ENCODE measurements at regions not wholly inside any gene's neighbourhood (a gene's known extent, or its start where the extent isn't known, plus 50 kb on each side); places are given as distances from the start of the nearest gene placed in this dataset.

GRCh38 chr16:55145771-55146603 lies 178.0 kb upstream of the IRX6 start:
- FAIRE-seq (no peak), DNase-seq (ENCODE audit: insufficient read length, low spot score) (no peak)
- no peak for TF ChIP-seq POLR2A (IDR thresholded peaks at IDR 0.05; ENCODE audit: low read depth, low read length)

DNA sequence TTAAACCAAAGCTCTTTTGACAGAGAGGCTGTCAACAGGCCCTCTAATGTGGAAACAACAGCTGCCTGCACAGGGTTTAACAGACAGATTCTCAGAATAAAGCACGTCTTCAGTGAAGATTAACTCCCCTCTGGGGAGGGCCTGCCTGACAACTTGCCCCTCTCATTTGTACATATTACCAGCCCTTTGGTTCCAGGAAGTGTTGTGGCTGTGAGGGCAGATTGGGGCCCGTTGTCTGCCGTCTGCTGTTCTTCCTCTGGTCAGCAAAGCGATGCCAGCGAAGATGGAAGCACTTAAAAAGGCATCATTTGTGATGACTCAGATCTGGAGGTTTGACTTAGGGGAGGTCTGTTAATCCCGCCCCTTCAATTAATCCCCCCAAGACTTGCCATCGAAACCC lies 177.0 kb upstream of the IRX6 start:
- DNase-seq (ENCODE audit: insufficient read length, low spot score), result no peak
- TF ChIP-seq POLR2A (IDR thresholded peaks at IDR 0.05; ENCODE audit: low read depth, low read length), result no peak
- no peak for FAIRE-seq

- FAIRE-seq (no peak), DNase-seq (ENCODE audit: insufficient read length, low spot score) (no peak)
- TF ChIP-seq POLR2A (IDR thresholded peaks at IDR 0.05; ENCODE audit: low read depth, low read length), result no peak
Measured at GRCh38 chr16:55147396-55147795, 176.6 kb upstream of the IRX6 start.

- no peak for DNase-seq (ENCODE audit: insufficient read length, low spot score)
- TF ChIP-seq POLR2A (IDR thresholded peaks at IDR 0.05; ENCODE audit: low read depth, low read length), result no peak
- FAIRE-seq, result no peak
Measured at GRCh38 chr16:55149622-55150021, 174.4 kb upstream of the IRX6 start.

DNA sequence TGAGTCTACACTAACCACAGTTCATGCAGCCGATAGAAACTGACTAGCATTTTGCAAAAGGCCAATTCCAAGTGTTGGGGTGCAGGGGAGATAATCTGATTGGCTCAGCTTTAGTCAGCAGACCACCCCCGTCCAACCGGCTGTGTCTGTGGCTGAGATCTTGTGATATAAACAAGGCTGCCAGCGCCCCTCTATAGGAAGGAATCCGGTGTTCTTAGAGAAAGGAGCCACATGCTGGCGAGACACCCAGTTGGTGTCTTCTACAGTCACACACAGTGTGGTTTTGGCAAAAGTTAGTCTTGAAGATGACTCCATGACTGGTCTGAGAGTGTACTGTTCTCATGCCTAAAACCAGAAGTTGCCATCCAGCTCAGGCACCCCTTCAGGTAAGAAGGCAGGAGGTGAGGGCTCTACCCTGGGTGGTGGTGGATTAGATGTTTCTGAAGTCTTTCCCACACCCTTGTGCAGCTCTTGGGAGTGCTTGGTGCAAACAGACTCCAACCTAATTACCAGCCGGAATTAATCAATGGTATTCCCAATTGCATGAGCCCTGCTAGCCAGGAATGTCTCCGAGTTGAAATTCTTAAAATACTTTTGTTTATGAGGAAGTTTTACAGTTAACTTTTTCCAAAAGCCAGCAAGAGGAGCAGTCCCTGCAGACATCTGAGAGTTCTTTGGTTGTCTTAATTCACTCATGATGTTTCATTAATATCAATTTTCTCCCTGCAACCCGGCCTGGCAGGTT lies 172.3 kb upstream of the IRX6 start:
- DNase-seq (ENCODE audit: insufficient read length, low spot score) (no peak), FAIRE-seq (no peak)
- TF ChIP-seq POLR2A (IDR thresholded peaks at IDR 0.05; ENCODE audit: low read depth, low read length), result no peak

DNA sequence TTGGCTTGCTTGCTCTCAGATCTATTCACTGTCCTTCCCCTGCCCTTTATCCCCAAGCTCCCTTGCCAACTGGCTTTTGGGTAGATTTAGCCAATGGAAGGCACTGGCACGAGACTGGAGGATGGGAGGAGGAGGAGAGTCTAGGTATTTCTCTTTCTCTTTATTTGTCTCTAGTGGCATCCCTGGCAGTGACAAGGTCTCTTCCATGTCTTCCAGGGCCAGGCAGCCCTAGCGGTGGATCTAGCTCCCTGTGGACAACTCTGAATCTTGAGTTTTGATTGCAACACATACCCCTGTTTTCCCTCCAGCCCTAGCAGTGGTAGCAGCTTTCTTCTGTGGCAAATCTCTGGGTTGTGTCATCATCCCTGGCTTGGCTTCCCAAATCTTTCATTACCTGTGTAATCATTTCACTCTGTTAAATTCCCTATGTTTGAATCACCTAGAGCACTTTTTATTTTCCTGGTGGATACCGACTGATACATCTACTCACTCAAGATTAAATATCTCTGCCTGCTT lies 171.1 kb upstream of the IRX6 start:
- FAIRE-seq, result no peak
- DNase-seq (ENCODE audit: insufficient read length, low spot score), result no peak
- TF ChIP-seq POLR2A (IDR thresholded peaks at IDR 0.05; ENCODE audit: low read depth, low read length), result no peak

GRCh38 chr16:55154262-55154661 lies 169.7 kb upstream of the IRX6 start:
- no peak for TF ChIP-seq POLR2A (IDR thresholded peaks at IDR 0.05; ENCODE audit: low read depth, low read length)
- no peak for DNase-seq (ENCODE audit: insufficient read length, low spot score)
- no peak for FAIRE-seq

- no peak for DNase-seq (ENCODE audit: insufficient read length, low spot score)
- FAIRE-seq, result no peak
- no peak for TF ChIP-seq POLR2A (IDR thresholded peaks at IDR 0.05; ENCODE audit: low read depth, low read length)
Measured at GRCh38 chr16:55154956-55155355, 169.0 kb upstream of the IRX6 start.

DNA sequence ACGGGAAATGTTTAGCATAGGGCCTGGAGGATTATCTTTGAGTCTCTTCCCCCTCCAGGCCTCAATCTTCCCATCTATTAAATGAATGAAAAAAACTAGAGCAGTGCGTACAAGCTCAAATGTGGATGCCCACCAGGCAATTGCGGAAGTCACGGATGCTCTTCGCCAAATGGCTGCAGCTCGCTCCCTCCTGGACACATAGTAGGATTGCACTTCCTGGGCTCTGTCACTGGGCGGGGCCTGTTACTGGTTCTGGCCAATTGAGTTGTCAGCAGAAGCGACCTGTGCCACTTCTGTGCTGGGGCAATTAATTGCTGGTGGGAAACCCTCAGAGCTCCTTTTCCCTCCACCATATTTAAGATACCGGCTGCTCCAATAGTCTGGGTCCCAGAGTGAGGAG lies 168.2 kb upstream of the IRX6 start:
- DNase-seq (ENCODE audit: insufficient read length, low spot score) (no peak), FAIRE-seq (no peak)
- TF ChIP-seq POLR2A (IDR thresholded peaks at IDR 0.05; ENCODE audit: low read depth, low read length), result no peak

- TF ChIP-seq POLR2A (IDR thresholded peaks at IDR 0.05; ENCODE audit: low read depth, low read length), result no peak
- no peak for FAIRE-seq
- no peak for DNase-seq (ENCODE audit: insufficient read length, low spot score)
Measured at GRCh38 chr16:55169780-55170179, 154.2 kb upstream of the IRX6 start.

GRCh38 chr16:55171241-55171640 lies 152.8 kb upstream of the IRX6 start:
- no peak for FAIRE-seq
- no peak for TF ChIP-seq POLR2A (IDR thresholded peaks at IDR 0.05; ENCODE audit: low read depth, low read length)
- no peak for DNase-seq (ENCODE audit: insufficient read length, low spot score)

GRCh38 chr16:55175389-55175788 lies 148.6 kb upstream of the IRX6 start:
- no peak for FAIRE-seq
- DNase-seq (ENCODE audit: insufficient read length, low spot score), result no peak
- TF ChIP-seq POLR2A (IDR thresholded peaks at IDR 0.05; ENCODE audit: low read depth, low read length), result no peak

DNA sequence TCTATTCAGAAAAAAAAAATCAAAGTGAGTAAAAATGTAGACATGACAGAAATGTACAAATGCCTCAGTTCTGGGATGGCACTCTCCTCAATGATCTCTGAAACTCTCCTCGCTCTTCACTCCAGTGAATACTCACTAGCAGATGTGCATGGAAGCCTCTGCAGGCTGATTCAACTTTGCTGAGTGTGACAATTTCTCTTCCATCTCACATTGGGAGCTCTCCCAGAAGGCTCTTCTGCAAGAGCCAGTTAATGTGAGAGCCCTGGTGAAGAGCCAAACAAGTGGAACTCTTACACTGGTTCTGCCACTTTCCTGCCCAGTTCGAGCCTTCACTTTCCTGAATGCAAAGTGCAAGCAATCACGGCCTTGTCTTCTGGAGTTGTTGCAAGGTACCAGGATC lies 147.1 kb upstream of the IRX6 start:
- no peak for FAIRE-seq
- TF ChIP-seq POLR2A (IDR thresholded peaks at IDR 0.05; ENCODE audit: low read depth, low read length), result no peak
- DNase-seq (ENCODE audit: insufficient read length, low spot score), result no peak

DNA sequence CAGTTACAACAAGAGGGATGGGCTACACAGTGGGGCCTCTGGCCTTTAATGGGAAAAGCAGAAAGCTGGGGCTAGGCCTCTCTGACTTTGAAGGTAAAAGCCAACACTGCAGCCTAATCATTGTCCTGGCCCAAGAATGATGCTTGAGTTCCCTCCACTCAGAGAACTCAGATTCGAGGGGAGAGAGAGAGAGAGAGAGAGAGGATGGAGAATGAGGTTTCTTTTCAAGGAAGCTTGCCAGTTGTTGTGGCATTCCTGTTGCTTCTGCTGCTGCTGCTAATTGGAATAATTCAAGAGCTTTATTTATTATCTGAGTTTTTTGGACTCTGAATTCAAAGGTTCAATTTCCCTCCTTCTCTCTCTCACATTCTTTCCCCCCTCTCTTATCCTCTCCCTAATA lies 144.6 kb upstream of the IRX6 start:
- DNase-seq (ENCODE audit: insufficient read length, low spot score), result no peak
- no peak for TF ChIP-seq POLR2A (IDR thresholded peaks at IDR 0.05; ENCODE audit: low read depth, low read length)
- FAIRE-seq, result no peak

Measured in H54 (cell line).